Prostate gland (tissue), 2 donors: ENCODE measurements at regions not wholly inside any gene's neighbourhood (a gene's known extent, or its start where the extent isn't known, plus 50 kb on each side); places are given as distances from the start of the nearest gene placed in this dataset.

Experiments
- CTCF ChIP-seq, 4 experiments: fragments of 200-600 bp in 2 of 4; fragments of 450-650 bp in 2 of 4; sonication (generic) in 2 of 4; IDR thresholded peaks; 1 replicate in 3 of 4; 2 replicates in 1 of 4; pipeline ENCODE4 v1.5.1; 2016 to 2019; ENCODE audit warnings: antibody characterized with exemption in 4 of 4, mild to moderate bottlenecking in 2 of 4, moderate library complexity in 2 of 4
- POLR2A ChIP-seq: fragments of 450-650 bp; IDR thresholded peaks from one replicate; pipeline ENCODE4 v1.6.1; 2016; ENCODE audit warnings: antibody characterized with exemption, mild to moderate bottlenecking

- TF ChIP-seq CTCF (IDR thresholded peaks at IDR 0.05) (no peak), POLR2A (no peak)
These were observed 332.0 kb downstream of the NSUN3 start for GRCh38 chr3:94394885-94395284.
